ENCODE measurements at regions not wholly inside any gene's neighbourhood (a gene's known extent, or its start where the extent isn't known, plus 50 kb on each side); places are given as distances from the start of the nearest gene placed in this dataset.

DNA sequence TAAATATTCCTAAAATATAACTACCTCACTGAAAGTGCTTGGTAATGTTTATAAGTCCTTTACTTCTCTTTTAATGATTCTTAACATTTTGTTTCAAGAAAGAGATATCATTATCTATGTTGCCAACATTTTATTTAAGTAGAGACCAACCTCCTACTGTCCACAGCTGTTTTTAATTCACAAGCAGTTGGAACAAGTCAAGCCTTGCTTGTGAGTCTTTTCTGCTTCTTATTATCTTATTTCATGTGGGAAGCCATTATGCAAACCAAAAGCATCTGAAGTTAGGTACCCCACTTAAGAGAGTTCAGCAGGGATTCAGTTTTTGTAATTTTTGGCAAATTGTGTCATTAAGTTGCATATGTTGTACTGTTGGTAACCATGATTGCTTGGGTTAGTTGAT, 1714.5 kb downstream of the GRIK2 start:
- no peak for TF ChIP-seq POLR2A (IDR thresholded peaks at IDR 0.05; ENCODE audit: low read length)
- no peak for TF ChIP-seq GATA1 (IDR thresholded peaks at IDR 0.05; ENCODE audit: low read depth, low read length)
